SK-N-SH (cell line): ENCODE measurements at regions not wholly inside any gene's neighbourhood (a gene's known extent, or its start where the extent isn't known, plus 50 kb on each side); places are given as distances from the start of the nearest gene placed in this dataset.

Experiments
- CTCF ChIA-PET: fragments of 300-600, 350-600 bp; formaldehyde crosslinking; extraction: SDS; loops from one replicate; lab custom pipeline; 2021; lab: Yijun Ruan, JAX
- POLR2A ChIA-PET: fragments of 350-600 bp; sonication (Branson Sonifier 250); formaldehyde crosslinking; extraction: SDS; loops from one replicate; lab custom pipeline; 2020; ENCODE audit warnings: antibody characterized with exemption, inconsistent platforms; lab: Yijun Ruan, JAX
- DNase-seq: peaks from one replicate; pipeline ENCODE4 v3.0.0; 2012
- H2AFZ ChIP-seq: fragments of 200-600 bp; sonication (generic); 2 replicates; pipeline ENCODE4 v1.8.1; 2016; ENCODE audit warnings: antibody characterized with exemption, mild to moderate bottlenecking, low read depth
- H3F3A ChIP-seq: fragments of 200-600 bp; sonication (generic); replicated peaks from 2 replicates; pipeline ENCODE3; 2016; ENCODE audit warnings: antibody characterized with exemption, mild to moderate bottlenecking; ENCODE audit not compliant: insufficient read depth
- H3K27ac ChIP-seq, 2 experiments: fragments of 200-500 bp in 1 of 2; fragments of 200-600 bp in 1 of 2; sonication (Bioruptor generic) in 1 of 2; sonication (generic), shearing (Covaris generic) in 1 of 2; 2 replicates each; pipeline versions ENCODE4 v1.5.1 to v1.6.1; 2014 to 2016; ENCODE audit warnings: low read depth in 2 of 2, inconsistent platforms in 1 of 2, low read length in 1 of 2, mild to moderate bottlenecking in 1 of 2, mixed read lengths in 1 of 2
- H3K27me3 ChIP-seq: fragments of 200-600 bp; sonication (generic), shearing (Covaris generic); 2 replicates; pipeline ENCODE4 v1.6.1; 2016; ENCODE audit warnings: mixed run types; ENCODE audit not compliant: insufficient read depth
- H3K36me3 ChIP-seq, 2 experiments: fragments of 200-500 bp in 1 of 2; fragments of 200-600 bp in 1 of 2; sonication (Bioruptor generic) in 1 of 2; sonication (generic) in 1 of 2; replicated peaks in 1 of 2; 2 replicates each; pipeline versions ENCODE3 to v1.5.1; 2014 to 2016; ENCODE audit warnings: low read length in 1 of 2, mild to moderate bottlenecking in 1 of 2; ENCODE audit not compliant: insufficient read depth in 2 of 2, control insufficient read depth in 1 of 2
- H3K4me1 ChIP-seq, 2 experiments: fragments of 200-500 bp in 1 of 2; fragments of 200-600 bp in 1 of 2; sonication (Bioruptor generic) in 1 of 2; sonication (generic), shearing (Covaris generic) in 1 of 2; 2 replicates each; pipeline versions ENCODE4 v1.5.1 to v1.6.1; 2014 to 2016; ENCODE audit warnings: low read depth in 1 of 2, low read length in 1 of 2, mixed run types in 1 of 2; ENCODE audit not compliant: insufficient read depth in 2 of 2, control insufficient read depth in 1 of 2
- H3K4me2 ChIP-seq: fragments of 200-600 bp; sonication (generic), shearing (Covaris generic); 2 replicates; pipeline ENCODE4 v1.6.1; 2017; ENCODE audit warnings: mixed run types
- H3K4me3 ChIP-seq, 2 experiments: fragments of 200-500 bp in 1 of 2; fragments of 200-600 bp in 1 of 2; sonication (Bioruptor generic) in 1 of 2; sonication (generic), shearing (Covaris generic) in 1 of 2; 2 replicates each; pipeline versions ENCODE4 v1.5.1 to v1.8.1; 2014 to 2016; ENCODE audit warnings: low read depth in 2 of 2, inconsistent platforms in 1 of 2, low read length in 1 of 2, mild to moderate bottlenecking in 1 of 2, mixed read lengths in 1 of 2, moderate library complexity in 1 of 2
- H3K79me2 ChIP-seq: fragments of 200-600 bp; sonication (generic); 2 replicates; pipeline ENCODE4 v1.8.1; 2017; ENCODE audit warnings: mild to moderate bottlenecking; ENCODE audit not compliant: insufficient read depth
- H3K9ac ChIP-seq: fragments of 200-600 bp; sonication (generic); 2 replicates; pipeline ENCODE4 v1.6.1; 2017; ENCODE audit warnings: mixed run types
- H3K9me2 ChIP-seq: fragments of 200-600 bp; sonication (generic); 2 replicates; pipeline ENCODE4 v1.6.1; 2017; ENCODE audit warnings: mixed run types
- H3K9me3 ChIP-seq: fragments of 200-600 bp; sonication (generic); 2 replicates; pipeline ENCODE4 v1.6.1; 2017; ENCODE audit warnings: mixed run types, mild to moderate bottlenecking, moderate library complexity
- H4K20me1 ChIP-seq: fragments of 200-600 bp; sonication (generic); 2 replicates; pipeline ENCODE4 v1.6.1; 2017; ENCODE audit warnings: mild to moderate bottlenecking, mixed run types; ENCODE audit not compliant: insufficient read depth
- ELF1 ChIP-seq: IDR thresholded peaks from 2 replicates; pipeline ENCODE4 v1.4.0; 2012
- FOSL2 ChIP-seq: IDR thresholded peaks from 2 replicates; pipeline ENCODE4 v1.4.0; 2012; ENCODE audit warnings: low read depth, mild to moderate bottlenecking, moderate library complexity, borderline replicate concordance
- FOXJ3 ChIP-seq: sonication (generic); formaldehyde crosslinking; IDR thresholded peaks from 2 replicates; pipeline ENCODE4 v1.5.1; 2020; ENCODE audit warnings: mild to moderate bottlenecking, missing genetic modification reagents
- GATA2 ChIP-seq: sonication (generic); formaldehyde crosslinking; IDR thresholded peaks from 2 replicates; pipeline ENCODE4 v1.5.0; 2020; ENCODE audit warnings: mild to moderate bottlenecking, missing genetic modification reagents
- MEF2A ChIP-seq: IDR thresholded peaks from 2 replicates; pipeline ENCODE4 v1.4.0; 2012; ENCODE audit warnings: low read depth, borderline replicate concordance
- PBX3 ChIP-seq: IDR thresholded peaks from 2 replicates; pipeline ENCODE4; 2012
- RCOR1 ChIP-seq: fragments of 150-350 bp; IDR thresholded peaks from 2 replicates; pipeline ENCODE4 v1.6.1; 2017; ENCODE audit warnings: antibody characterized with exemption, low read length
- REST ChIP-seq: IDR thresholded peaks from 2 replicates; pipeline ENCODE4 v1.6.1; 2012; ENCODE audit warnings: mild to moderate bottlenecking, low read depth, low read length, moderate library complexity
- RFX5 ChIP-seq: IDR thresholded peaks from 2 replicates; pipeline ENCODE4 v1.6.1; 2012; ENCODE audit warnings: mild to moderate bottlenecking, improper control_type of control experiment, low read length
- SIN3A ChIP-seq: IDR thresholded peaks from 2 replicates; pipeline ENCODE4 v1.6.1; 2012; ENCODE audit warnings: low read depth, mild to moderate bottlenecking, low read length, moderate library complexity, borderline replicate concordance
- SMC3 ChIP-seq: IDR thresholded peaks from 2 replicates; pipeline ENCODE4 v1.6.1; 2012; ENCODE audit warnings: low read depth, low read length, improper control_type of control experiment
- TAF1 ChIP-seq: IDR thresholded peaks from 2 replicates; pipeline ENCODE4 v1.6.1; 2012; ENCODE audit warnings: low read depth, mild to moderate bottlenecking, low read length, moderate library complexity, borderline replicate concordance
- USF1 ChIP-seq: IDR thresholded peaks from 2 replicates; pipeline ENCODE4 v1.4.0; 2012; ENCODE audit warnings: low read depth, borderline replicate concordance
- USF2 ChIP-seq: fragments of 150-350 bp; IDR thresholded peaks from 2 replicates; pipeline ENCODE4 v1.6.1; 2017; ENCODE audit warnings: antibody characterized with exemption, low read length, low read depth, borderline replicate concordance
- WGBS: methylation state at CpG from one replicate; pipeline ENCODE4 v1.1.6; 2017; ENCODE audit warnings: low lambda C conversion rate; 5-methylcytosine and 5-hydroxymethylcytosine counted together

GRCh38 chr10:44589944-44590449, 205.1 kb upstream of the CXCL12 start:
- no peaks in the 10 kb centered on the region for H3F3A ChIP-seq
- H3K9me3 ChIP-seq = no peaks in the 10 kb centered on the region
- 3% methylated on average over 5 of the region's 5 CpGs for WGBS
- H3K9me2 ChIP-seq = no peaks in the 10 kb centered on the region
- ChIA-PET CTCF (no interaction called here), POLR2A (no interaction called here)
- H3K27ac ChIP-seq = no peak overlapping the region
- DNase-seq = no peak
- H3K36me3 ChIP-seq = no peaks in the 10 kb centered on the region
- H3K4me3 ChIP-seq = no peak overlapping the region
- H2AFZ ChIP-seq = no peak overlapping the region
- H4K20me1 ChIP-seq = no peaks in the 10 kb centered on the region
- peaks cover 25% of the 10 kb centered on the region; the same call in 1 of the 2 replicates for H3K27me3 ChIP-seq
- no peak overlapping the region for H3K9ac ChIP-seq
- H3K4me1 ChIP-seq = no peaks in the 10 kb centered on the region
- H3K4me2 ChIP-seq = no peak overlapping the region
- H3K79me2 ChIP-seq = no peaks in the 10 kb centered on the region
- no peak for TF ChIP-seq USF1
- TF ChIP-seq MEF2A = no peak
- no peak for TF ChIP-seq TAF1
- no peak for TF ChIP-seq FOSL2
- TF ChIP-seq REST = no peak

- POLR2A ChIA-PET = no interaction called here
- H3K79me2 ChIP-seq = no peaks in the 10 kb centered on the region
- no peak overlapping the region for H3K4me3 ChIP-seq
- 0% methylated on average over 1 of the region's 1 CpG for WGBS
- no peaks in the 10 kb centered on the region for H3F3A ChIP-seq
- no peak overlapping the region for H3K9ac ChIP-seq
- H3K27me3 ChIP-seq = peaks cover 29% of the 10 kb centered on the region; the same call in 1 of the 2 replicates
- no peaks in the 10 kb centered on the region for H3K9me2 ChIP-seq
- H3K36me3 ChIP-seq = no peaks in the 10 kb centered on the region
- H3K9me3 ChIP-seq = no peaks in the 10 kb centered on the region
- H4K20me1 ChIP-seq = no peaks in the 10 kb centered on the region
- TF ChIP-seq PBX3 (no peak), SIN3A (no peak), GATA2 (CRISPR knock-in tag) (no peak), USF1 (no peak), MEF2A (no peak), RCOR1 (no peak), SMC3 (no peak), ELF1 (no peak), FOXJ3 (no peak), USF2 (no peak), RFX5 (no peak)
- no peak overlapping the region for H3K4me2 ChIP-seq
- H3K4me1 ChIP-seq = no peaks in the 10 kb centered on the region
- CTCF ChIA-PET = no interaction called here
- DNase-seq = no peak
- no peak overlapping the region for H2AFZ ChIP-seq
- no peak overlapping the region for H3K27ac ChIP-seq
Observed at GRCh38 chr10:44591911-44592310, 207.0 kb upstream of the CXCL12 start.
